ENCODE measurements at regions not wholly inside any gene's neighbourhood (a gene's known extent, or its start where the extent isn't known, plus 50 kb on each side); places are given as distances from the start of the nearest gene placed in this dataset.

DNA sequence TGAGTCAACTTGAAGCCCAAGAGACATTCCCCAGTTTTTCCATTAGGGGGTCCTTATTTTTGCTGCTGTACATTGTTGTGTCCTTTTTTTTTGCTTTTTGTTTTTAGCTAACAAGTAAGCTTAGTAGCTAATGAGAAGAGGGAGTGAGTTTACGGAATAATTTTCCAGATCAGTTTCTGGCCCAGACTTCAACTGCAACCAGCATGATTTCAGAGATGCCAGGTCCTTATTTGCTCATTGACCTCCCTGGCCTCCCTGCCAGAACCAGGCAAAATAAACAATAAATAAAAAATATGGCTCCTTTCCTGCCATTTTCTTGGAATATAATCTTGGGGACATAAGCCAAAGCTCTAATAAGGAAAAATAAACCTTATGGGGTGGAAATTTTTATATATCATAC is 185.9 kb downstream of the FAT3 start:
- Histone ChIP-seq H3K9me3 (ENCODE audit: low read length) (no peaks in the 10 kb centered on the region), H3F3A (ENCODE audit: insufficient read depth, low read length, poor library complexity, severe bottlenecking) (no peaks in the 10 kb centered on the region), H3K27me3 (ENCODE audit: insufficient read depth, low read depth, low read length) (no peaks in the 10 kb centered on the region), H3K27ac (ENCODE audit: low read length) (peak overlapping the region; percentile 75), H3K4me3 (ENCODE audit: low read length) (no peak overlapping the region), H4K20me1 (ENCODE audit: insufficient read depth) (no peaks in the 10 kb centered on the region), H3K4me2 (ENCODE audit: low read length) (no peak overlapping the region), H2AFZ (ENCODE audit: low read depth, low read length) (no peak overlapping the region), H3K79me2 (replicated peaks; ENCODE audit: insufficient read depth, low read length) (peaks cover 17% of the 10 kb centered on the region), H3K9me2 (ENCODE audit: insufficient read depth, low read length) (no peaks in the 10 kb centered on the region), H3K9ac (ENCODE audit: low read length) (no peak overlapping the region), H3K36me3 (ENCODE audit: insufficient read depth, low read length) (no peaks in the 10 kb centered on the region)
- TF ChIP-seq EZH2 (IDR thresholded peaks at IDR 0.05; ENCODE audit: borderline replicate concordance, insufficient read depth, low read length, poor library complexity, severe bottlenecking) (no peak), MXI1 (conservative IDR thresholded peaks at IDR 0.05; ENCODE audit: poor library complexity, severe bottlenecking) (no peak), RAD21 (conservative IDR thresholded peaks at IDR 0.05) (no peak)
- TF ChIP-seq, protein P1, sequence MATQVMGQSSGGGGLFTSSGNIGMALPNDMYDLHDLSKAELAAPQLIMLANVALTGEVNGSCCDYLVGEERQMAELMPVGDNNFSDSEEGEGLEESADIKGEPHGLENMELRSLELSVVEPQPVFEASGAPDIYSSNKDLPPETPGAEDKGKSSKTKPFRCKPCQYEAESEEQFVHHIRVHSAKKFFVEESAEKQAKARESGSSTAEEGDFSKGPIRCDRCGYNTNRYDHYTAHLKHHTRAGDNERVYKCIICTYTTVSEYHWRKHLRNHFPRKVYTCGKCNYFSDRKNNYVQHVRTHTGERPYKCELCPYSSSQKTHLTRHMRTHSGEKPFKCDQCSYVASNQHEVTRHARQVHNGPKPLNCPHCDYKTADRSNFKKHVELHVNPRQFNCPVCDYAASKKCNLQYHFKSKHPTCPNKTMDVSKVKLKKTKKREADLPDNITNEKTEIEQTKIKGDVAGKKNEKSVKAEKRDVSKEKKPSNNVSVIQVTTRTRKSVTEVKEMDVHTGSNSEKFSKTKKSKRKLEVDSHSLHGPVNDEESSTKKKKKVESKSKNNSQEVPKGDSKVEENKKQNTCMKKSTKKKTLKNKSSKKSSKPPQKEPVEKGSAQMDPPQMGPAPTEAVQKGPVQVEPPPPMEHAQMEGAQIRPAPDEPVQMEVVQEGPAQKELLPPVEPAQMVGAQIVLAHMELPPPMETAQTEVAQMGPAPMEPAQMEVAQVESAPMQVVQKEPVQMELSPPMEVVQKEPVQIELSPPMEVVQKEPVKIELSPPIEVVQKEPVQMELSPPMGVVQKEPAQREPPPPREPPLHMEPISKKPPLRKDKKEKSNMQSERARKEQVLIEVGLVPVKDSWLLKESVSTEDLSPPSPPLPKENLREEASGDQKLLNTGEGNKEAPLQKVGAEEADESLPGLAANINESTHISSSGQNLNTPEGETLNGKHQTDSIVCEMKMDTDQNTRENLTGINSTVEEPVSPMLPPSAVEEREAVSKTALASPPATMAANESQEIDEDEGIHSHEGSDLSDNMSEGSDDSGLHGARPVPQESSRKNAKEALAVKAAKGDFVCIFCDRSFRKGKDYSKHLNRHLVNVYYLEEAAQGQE (IDR thresholded peaks at IDR 0.05; ENCODE audit: borderline replicate concordance): no peak

DNA sequence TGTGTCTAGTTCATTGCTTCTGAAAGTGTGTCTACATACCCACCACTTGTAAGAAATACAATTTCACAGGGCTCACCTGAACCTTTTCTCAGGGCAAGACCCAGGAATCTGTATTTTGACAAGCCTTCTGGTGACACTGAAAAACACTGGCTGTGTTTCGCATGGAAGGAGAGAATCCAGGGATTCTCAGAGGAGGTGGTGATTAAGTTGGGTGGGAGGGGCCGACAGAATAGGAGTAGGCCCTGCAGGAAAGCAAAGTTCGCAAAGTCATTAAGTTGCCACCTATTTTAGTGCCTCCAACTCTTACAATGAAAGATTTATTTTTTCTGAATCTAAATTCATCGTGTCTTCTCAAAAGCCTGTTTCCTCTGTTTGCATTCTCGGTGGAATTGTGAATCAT is 186.8 kb downstream of the FAT3 start:
- Histone ChIP-seq H3K36me3 (ENCODE audit: insufficient read depth, low read length) (no peaks in the 10 kb centered on the region), H3K27ac (ENCODE audit: low read length) (no peak overlapping the region), H3K4me3 (ENCODE audit: low read length) (no peak overlapping the region), H4K20me1 (ENCODE audit: insufficient read depth) (no peaks in the 10 kb centered on the region), H3K9me3 (ENCODE audit: low read length) (no peaks in the 10 kb centered on the region), H2AFZ (ENCODE audit: low read depth, low read length) (no peak overlapping the region), H3F3A (ENCODE audit: insufficient read depth, low read length, poor library complexity, severe bottlenecking) (no peaks in the 10 kb centered on the region), H3K9ac (ENCODE audit: low read length) (no peak overlapping the region), H3K27me3 (ENCODE audit: insufficient read depth, low read depth, low read length) (no peaks in the 10 kb centered on the region), H3K4me2 (ENCODE audit: low read length) (no peak overlapping the region), H3K9me2 (ENCODE audit: insufficient read depth, low read length) (no peaks in the 10 kb centered on the region), H3K79me2 (replicated peaks; ENCODE audit: insufficient read depth, low read length) (peaks cover 17% of the 10 kb centered on the region)
- TF ChIP-seq, protein P1 (IDR thresholded peaks at IDR 0.05; ENCODE audit: borderline replicate concordance): no peak
- TF ChIP-seq EP300 (conservative IDR thresholded peaks at IDR 0.05; ENCODE audit: poor library complexity, severe bottlenecking) (no peak), POLR2AphosphoS5 (IDR thresholded peaks at IDR 0.05) (no peak), EZH2 (IDR thresholded peaks at IDR 0.05; ENCODE audit: borderline replicate concordance, insufficient read depth, low read length, poor library complexity, severe bottlenecking) (no peak), MXI1 (conservative IDR thresholded peaks at IDR 0.05; ENCODE audit: poor library complexity, severe bottlenecking) (no peak), TAF1 (IDR thresholded peaks at IDR 0.05; ENCODE audit: low read depth) (no peak), SMC3 (conservative IDR thresholded peaks at IDR 0.05; ENCODE audit: poor library complexity) (no peak), RAD21 (conservative IDR thresholded peaks at IDR 0.05) (no peak)
- TF ChIP-seq, protein P2, sequence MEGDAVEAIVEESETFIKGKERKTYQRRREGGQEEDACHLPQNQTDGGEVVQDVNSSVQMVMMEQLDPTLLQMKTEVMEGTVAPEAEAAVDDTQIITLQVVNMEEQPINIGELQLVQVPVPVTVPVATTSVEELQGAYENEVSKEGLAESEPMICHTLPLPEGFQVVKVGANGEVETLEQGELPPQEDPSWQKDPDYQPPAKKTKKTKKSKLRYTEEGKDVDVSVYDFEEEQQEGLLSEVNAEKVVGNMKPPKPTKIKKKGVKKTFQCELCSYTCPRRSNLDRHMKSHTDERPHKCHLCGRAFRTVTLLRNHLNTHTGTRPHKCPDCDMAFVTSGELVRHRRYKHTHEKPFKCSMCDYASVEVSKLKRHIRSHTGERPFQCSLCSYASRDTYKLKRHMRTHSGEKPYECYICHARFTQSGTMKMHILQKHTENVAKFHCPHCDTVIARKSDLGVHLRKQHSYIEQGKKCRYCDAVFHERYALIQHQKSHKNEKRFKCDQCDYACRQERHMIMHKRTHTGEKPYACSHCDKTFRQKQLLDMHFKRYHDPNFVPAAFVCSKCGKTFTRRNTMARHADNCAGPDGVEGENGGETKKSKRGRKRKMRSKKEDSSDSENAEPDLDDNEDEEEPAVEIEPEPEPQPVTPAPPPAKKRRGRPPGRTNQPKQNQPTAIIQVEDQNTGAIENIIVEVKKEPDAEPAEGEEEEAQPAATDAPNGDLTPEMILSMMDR (IDR thresholded peaks at IDR 0.05; ENCODE audit: poor library complexity, severe bottlenecking): no peak

All from neural cell (in vitro differentiated cells).